Fibroblast of the conjunctiva (primary cell): ENCODE measurements at regions not wholly inside any gene's neighbourhood (a gene's known extent, or its start where the extent isn't known, plus 50 kb on each side); places are given as distances from the start of the nearest gene placed in this dataset.

Experiments used
- DNase-seq: peaks from one replicate; pipeline ENCODE4 v3.0.0-alpha.2; 2010; ENCODE audit warnings: low read depth

- no peak for DNase-seq
Measured at GRCh38 chr9:127553793-127554192, 58.3 kb upstream of the STXBP1 start.

GRCh38 chr9:127554966-127555839 is 56.9 kb upstream of the STXBP1 start:
- DNase-seq, result no peak

GRCh38 chr9:127555840-127556820 is 55.9 kb upstream of the STXBP1 start:
- peak; percentile 84 for DNase-seq

- DNase-seq, result no peak
Measured at GRCh38 chr9:127556871-127557270, 55.2 kb upstream of the STXBP1 start.

- DNase-seq, result no peak
Measured at GRCh38 chr9:127557466-127557869, 54.6 kb upstream of the STXBP1 start.

- DNase-seq, result no peak
Measured at GRCh38 chr9:127557998-127558546, 54.0 kb upstream of the STXBP1 start.

- DNase-seq, result no peak
Measured at GRCh38 chr9:127558581-127559246, 53.4 kb upstream of the STXBP1 start.

GRCh38 chr9:127559247-127559680 is 52.8 kb upstream of the STXBP1 start:
- DNase-seq, result no peak

GRCh38 chr9:127561491-127562278 is 50.4 kb upstream of the STXBP1 start:
- peak; percentile 98 for DNase-seq
